ENCODE measurements at regions not wholly inside any gene's neighbourhood (a gene's known extent, or its start where the extent isn't known, plus 50 kb on each side); places are given as distances from the start of the nearest gene placed in this dataset.

DNA sequence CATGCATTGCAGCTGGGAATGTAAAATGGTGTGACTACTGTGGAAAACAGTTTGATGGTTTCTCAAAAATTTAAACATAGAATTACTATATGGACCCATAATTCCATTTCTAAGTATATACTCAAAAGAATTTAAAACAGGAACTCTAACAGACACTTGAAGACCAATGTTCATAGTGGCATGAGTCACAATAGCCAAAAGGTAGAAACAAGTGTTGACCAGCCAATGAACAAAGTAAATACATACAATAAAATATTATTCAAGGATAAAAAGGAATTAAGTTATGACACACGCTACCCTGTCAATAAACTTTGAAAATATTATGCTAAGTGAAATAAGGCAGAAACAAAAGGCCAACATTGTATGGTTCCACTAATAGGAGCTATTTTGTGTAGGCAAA lies 357.4 kb upstream of the IL12A start:
- TF ChIP-seq EZH2phosphoT487 (IDR thresholded peaks at IDR 0.05; ENCODE audit: low read length), result no peak
- TF ChIP-seq, protein P1, sequence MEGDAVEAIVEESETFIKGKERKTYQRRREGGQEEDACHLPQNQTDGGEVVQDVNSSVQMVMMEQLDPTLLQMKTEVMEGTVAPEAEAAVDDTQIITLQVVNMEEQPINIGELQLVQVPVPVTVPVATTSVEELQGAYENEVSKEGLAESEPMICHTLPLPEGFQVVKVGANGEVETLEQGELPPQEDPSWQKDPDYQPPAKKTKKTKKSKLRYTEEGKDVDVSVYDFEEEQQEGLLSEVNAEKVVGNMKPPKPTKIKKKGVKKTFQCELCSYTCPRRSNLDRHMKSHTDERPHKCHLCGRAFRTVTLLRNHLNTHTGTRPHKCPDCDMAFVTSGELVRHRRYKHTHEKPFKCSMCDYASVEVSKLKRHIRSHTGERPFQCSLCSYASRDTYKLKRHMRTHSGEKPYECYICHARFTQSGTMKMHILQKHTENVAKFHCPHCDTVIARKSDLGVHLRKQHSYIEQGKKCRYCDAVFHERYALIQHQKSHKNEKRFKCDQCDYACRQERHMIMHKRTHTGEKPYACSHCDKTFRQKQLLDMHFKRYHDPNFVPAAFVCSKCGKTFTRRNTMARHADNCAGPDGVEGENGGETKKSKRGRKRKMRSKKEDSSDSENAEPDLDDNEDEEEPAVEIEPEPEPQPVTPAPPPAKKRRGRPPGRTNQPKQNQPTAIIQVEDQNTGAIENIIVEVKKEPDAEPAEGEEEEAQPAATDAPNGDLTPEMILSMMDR (IDR thresholded peaks at IDR 0.05; ENCODE audit: low read length), result no peak

Measured in MM.1S (cell line).